Endothelial cell of umbilical vein (primary cell): ENCODE measurements at regions not wholly inside any gene's neighbourhood (a gene's known extent, or its start where the extent isn't known, plus 50 kb on each side); places are given as distances from the start of the nearest gene placed in this dataset.

Experiments
- EZH2 ChIP-seq: IDR thresholded peaks from 2 replicates; pipeline ENCODE4 v1.6.1; 2012; ENCODE audit warnings: borderline replicate concordance, low read depth, mild to moderate bottlenecking, moderate library complexity, low read length, inconsistent platforms; ENCODE audit not compliant: severe bottlenecking
- GATA2 ChIP-seq: IDR thresholded peaks from 2 replicates; pipeline ENCODE4 v1.7.0; 2011; ENCODE audit warnings: low read depth, mild to moderate bottlenecking, moderate library complexity, mixed read lengths, low read length; ENCODE audit not compliant: insufficient read length, insufficient read depth
- JUN ChIP-seq: IDR thresholded peaks from 2 replicates; pipeline ENCODE4 v1.6.1; 2011; ENCODE audit warnings: borderline replicate concordance, low read depth; ENCODE audit not compliant: insufficient read length, insufficient read depth
- MYC ChIP-seq: IDR thresholded peaks from one replicate; pipeline ENCODE4 v1.6.1; 2011; ENCODE audit warnings: mild to moderate bottlenecking, low read depth, low read length
- POLR2A ChIP-seq: IDR thresholded peaks from 2 replicates; pipeline ENCODE4 v1.6.1; 2012; ENCODE audit warnings: low read depth, mild to moderate bottlenecking, control low read depth, low read length
- POLR2AphosphoS5 ChIP-seq: IDR thresholded peaks from 2 replicates; pipeline ENCODE4 v1.6.1; 2012; ENCODE audit warnings: low read depth, mild to moderate bottlenecking, control low read depth, low read length, moderate library complexity; ENCODE audit not compliant: insufficient read depth
- TF ChIP-seq, protein P1 (sequence below), 2 donors: IDR thresholded peaks; 1 replicate in 1 of 2; 2 replicates in 1 of 2; pipeline ENCODE4 v1.5.1; 2011; ENCODE audit warnings: low read length in 2 of 2, mild to moderate bottlenecking in 2 of 2, moderate library complexity in 2 of 2, control low read depth in 1 of 2, inconsistent platforms in 1 of 2, low read depth in 1 of 2; ENCODE audit not compliant: insufficient read depth in 1 of 2; ENCODE audit errors: extremely low read depth in 1 of 2
- TF ChIP-seq, protein P2 (sequence below): IDR thresholded peaks from 2 replicates; pipeline ENCODE4 v1.6.1; 2011; ENCODE audit not compliant: insufficient read depth, insufficient read length

DNA sequence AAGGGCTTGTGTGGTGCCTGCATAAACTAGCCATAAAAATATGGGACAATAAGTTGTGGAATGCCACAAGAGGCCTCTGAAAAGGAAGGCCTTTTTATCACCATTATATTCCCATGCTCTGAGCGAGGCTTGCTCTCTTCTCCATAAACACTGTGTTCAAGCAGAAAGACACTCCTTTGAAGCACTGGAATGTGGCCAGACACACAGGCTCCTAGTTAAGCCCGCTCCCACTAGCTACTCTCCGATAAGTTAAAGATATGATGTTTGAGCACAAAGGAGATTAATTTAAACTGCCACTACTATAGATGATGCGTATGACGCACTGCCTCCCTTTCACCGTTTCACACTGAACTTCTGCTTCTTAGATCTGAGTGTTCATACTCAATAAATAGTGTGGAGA, 188.7 kb upstream of the TWIST2 start:
- TF ChIP-seq, protein P1, sequence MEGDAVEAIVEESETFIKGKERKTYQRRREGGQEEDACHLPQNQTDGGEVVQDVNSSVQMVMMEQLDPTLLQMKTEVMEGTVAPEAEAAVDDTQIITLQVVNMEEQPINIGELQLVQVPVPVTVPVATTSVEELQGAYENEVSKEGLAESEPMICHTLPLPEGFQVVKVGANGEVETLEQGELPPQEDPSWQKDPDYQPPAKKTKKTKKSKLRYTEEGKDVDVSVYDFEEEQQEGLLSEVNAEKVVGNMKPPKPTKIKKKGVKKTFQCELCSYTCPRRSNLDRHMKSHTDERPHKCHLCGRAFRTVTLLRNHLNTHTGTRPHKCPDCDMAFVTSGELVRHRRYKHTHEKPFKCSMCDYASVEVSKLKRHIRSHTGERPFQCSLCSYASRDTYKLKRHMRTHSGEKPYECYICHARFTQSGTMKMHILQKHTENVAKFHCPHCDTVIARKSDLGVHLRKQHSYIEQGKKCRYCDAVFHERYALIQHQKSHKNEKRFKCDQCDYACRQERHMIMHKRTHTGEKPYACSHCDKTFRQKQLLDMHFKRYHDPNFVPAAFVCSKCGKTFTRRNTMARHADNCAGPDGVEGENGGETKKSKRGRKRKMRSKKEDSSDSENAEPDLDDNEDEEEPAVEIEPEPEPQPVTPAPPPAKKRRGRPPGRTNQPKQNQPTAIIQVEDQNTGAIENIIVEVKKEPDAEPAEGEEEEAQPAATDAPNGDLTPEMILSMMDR (IDR thresholded peaks at IDR 0.05; ENCODE audit: extremely low read depth in 1 of 2, insufficient read depth in 1 of 2, low read depth in 1 of 2, low read length in 2 of 2) = no peak
- no peak for TF ChIP-seq POLR2AphosphoS5
- no peak for TF ChIP-seq POLR2A
- no peak for TF ChIP-seq GATA2
- TF ChIP-seq EZH2 = no peak
- TF ChIP-seq, protein P2, sequence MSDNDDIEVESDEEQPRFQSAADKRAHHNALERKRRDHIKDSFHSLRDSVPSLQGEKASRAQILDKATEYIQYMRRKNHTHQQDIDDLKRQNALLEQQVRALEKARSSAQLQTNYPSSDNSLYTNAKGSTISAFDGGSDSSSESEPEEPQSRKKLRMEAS = no peak
- no peak for TF ChIP-seq JUN
- no peak for TF ChIP-seq MYC
